Vagina (tissue), 2 donors: ENCODE measurements at regions not wholly inside any gene's neighbourhood (a gene's known extent, or its start where the extent isn't known, plus 50 kb on each side); places are given as distances from the start of the nearest gene placed in this dataset.

ENCODE experiments used
- DNase-seq, 2 donors: peaks; one replicate each; pipeline ENCODE4 v3.0.0-alpha.2; 2017; ENCODE audit errors: extremely low spot score in 2 of 2
- H3K27ac ChIP-seq: fragments of 200-600 bp; sonication (generic); one replicate; pipeline ENCODE4 v1.5.1; 2019
- H3K27me3 ChIP-seq: fragments of 200-600 bp; sonication (generic); one replicate; pipeline ENCODE4 v1.5.1; 2019
- H3K36me3 ChIP-seq, 2 donors: fragments of 200-600 bp; sonication (generic); one replicate each; pipeline ENCODE4 v1.5.1; 2017 to 2019
- H3K4me1 ChIP-seq: fragments of 200-600 bp; sonication (generic); one replicate; pipeline ENCODE4 v1.5.1; 2019
- H3K4me3 ChIP-seq, 2 donors: fragments of 200-600 bp; sonication (generic); 1 replicate in 1 of 2; 2 replicates in 1 of 2; pipeline ENCODE4 v1.5.1; 2016 to 2019
- H3K9me3 ChIP-seq: fragments of 200-600 bp; sonication (generic); one replicate; pipeline ENCODE4 v1.5.1; 2019
- POLR2A ChIP-seq, 2 donors: fragments of 450-650 bp; IDR thresholded peaks; one replicate each; pipeline ENCODE4 v1.6.1; 2017; ENCODE audit warnings: antibody characterized with exemption in 2 of 2, mild to moderate bottlenecking in 2 of 2, moderate library complexity in 2 of 2
- POLR2AphosphoS5 ChIP-seq, 2 donors: sonication (generic); formaldehyde crosslinking; IDR thresholded peaks; one replicate each; pipeline ENCODE4 v1.9.0; 2017; ENCODE audit warnings: antibody characterized with exemption in 2 of 2, mild to moderate bottlenecking in 2 of 2, low read depth in 1 of 2; ENCODE audit not compliant: insufficient read depth in 1 of 2
- intact Hi-C: fragments of 100-400 bp; cut with DNase I; formaldehyde crosslinking; loops from one replicate; pipeline ENCODE4 v1.15.1; 2023
- TF ChIP-seq, protein P1 (sequence below), 3 experiments: fragments of 450-650 bp in 2 of 3; fragments of 200-600 bp in 1 of 3; sonication (generic) in 1 of 3; IDR thresholded peaks; one replicate each; pipeline ENCODE4 v1.5.1; 2017 to 2019; ENCODE audit warnings: antibody characterized with exemption in 3 of 3, mild to moderate bottlenecking in 2 of 3, moderate library complexity in 2 of 3

DNA sequence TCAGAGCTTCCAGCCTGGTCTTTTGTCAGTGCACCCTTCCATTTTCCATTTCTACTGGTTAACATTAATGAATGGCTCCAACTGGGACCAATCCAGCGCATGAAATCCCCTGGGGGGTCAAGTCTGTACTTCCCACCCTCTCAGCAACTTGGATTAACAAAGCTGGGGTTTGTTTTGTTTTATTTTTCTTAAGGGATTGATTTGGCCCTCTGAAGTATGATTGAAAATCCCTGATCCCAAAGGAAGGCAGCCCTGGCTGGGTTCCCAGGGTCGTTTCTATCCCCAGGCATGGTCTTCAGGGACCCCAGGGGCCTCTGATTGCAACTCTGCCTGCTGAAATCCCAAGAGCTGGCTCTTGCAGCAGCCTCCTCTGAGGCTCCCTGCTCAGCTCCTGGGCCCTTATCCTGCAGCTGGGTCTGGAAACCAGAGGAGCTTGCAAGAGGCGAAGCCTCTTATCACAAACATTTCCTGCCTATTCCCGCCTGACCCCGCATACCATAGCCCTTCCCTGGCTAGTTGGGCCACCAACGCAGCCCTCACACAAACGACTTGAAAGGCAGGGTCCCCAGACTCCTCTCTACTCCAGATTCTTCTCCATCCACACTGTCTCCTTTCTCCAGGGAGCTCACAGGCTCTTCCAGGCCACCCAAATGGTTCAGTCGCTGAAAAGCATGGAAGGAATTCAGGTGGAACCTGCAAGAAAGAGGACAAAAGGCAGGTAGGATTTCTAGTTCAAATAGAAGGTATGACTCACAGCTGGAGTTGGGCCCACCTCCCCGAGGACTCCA lies 109.7 kb upstream of the PKDCC start:
- H3K4me1 ChIP-seq = peaks cover 23% of the 10 kb centered on the region
- intact Hi-C loops = no loop called here

DNA sequence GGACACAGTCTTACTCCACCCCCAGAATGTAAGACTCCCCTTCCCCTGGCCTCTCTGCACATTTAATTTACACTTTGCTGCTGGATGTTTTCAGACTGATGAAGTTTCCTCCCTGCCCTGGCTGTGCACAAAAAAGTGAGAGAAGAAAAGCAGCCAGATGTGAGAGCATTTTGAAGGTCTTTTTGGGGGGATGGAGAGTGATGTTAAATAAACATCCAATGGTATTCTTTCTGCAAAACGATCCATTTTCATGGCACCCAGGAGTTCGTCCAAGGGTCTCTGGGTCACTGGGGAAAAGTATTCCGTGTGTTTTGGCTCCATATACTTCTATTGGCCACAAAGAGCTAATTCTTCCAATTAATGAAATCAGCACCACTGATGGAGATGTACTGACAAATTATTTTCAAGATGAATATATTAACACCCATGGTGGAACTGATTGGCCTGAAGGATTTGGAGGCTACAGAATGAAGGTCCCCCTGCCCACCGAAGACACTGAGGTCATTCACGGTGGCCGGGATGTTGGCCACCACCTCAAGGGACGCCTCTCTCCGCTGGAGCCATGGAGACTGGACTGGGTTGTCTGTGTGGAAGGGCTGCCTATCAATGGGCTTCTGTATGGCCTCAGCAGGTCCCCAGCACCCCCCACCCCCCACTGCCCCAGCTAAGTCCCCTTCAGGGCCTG lies 107.6 kb upstream of the PKDCC start:
- H3K27ac ChIP-seq = peak overlapping the region; percentile 45

More for the DNA sequence above, 109.7 kb upstream of the PKDCC start:
- no peak for DNase-seq
- H3K36me3 ChIP-seq = no peaks in the 10 kb centered on the region
- no peaks in the 10 kb centered on the region for H3K9me3 ChIP-seq
- H3K27me3 ChIP-seq = no peaks in the 10 kb centered on the region
- H3K27ac ChIP-seq = peak overlapping the region; percentile 54
- no peak overlapping the region for H3K4me3 ChIP-seq
- TF ChIP-seq, protein P1, sequence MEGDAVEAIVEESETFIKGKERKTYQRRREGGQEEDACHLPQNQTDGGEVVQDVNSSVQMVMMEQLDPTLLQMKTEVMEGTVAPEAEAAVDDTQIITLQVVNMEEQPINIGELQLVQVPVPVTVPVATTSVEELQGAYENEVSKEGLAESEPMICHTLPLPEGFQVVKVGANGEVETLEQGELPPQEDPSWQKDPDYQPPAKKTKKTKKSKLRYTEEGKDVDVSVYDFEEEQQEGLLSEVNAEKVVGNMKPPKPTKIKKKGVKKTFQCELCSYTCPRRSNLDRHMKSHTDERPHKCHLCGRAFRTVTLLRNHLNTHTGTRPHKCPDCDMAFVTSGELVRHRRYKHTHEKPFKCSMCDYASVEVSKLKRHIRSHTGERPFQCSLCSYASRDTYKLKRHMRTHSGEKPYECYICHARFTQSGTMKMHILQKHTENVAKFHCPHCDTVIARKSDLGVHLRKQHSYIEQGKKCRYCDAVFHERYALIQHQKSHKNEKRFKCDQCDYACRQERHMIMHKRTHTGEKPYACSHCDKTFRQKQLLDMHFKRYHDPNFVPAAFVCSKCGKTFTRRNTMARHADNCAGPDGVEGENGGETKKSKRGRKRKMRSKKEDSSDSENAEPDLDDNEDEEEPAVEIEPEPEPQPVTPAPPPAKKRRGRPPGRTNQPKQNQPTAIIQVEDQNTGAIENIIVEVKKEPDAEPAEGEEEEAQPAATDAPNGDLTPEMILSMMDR (IDR thresholded peaks at IDR 0.05) = no peak
- no peak for TF ChIP-seq POLR2A (IDR thresholded peaks at IDR 0.05)
- TF ChIP-seq POLR2AphosphoS5 (IDR thresholded peaks at IDR 0.05; ENCODE audit: insufficient read depth in 1 of 2, low read depth in 1 of 2) = no peak

DNA sequence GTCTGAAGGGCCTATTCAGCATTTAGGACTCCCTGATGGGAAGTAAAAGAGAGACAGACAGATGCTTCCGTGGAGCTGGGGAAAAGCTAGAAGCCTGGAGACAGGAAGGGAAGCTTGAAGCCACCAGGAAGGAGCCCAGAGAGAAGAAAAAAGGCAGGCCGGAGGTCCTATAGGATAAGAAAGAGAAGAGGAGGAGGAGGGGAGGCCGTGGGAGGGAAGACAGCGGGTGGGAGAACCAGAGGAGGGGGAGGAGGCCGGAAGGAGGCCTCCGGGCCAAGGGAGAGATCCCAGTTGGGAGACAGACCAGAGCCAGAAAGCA lies 107.1 kb upstream of the PKDCC start:
- Histone ChIP-seq H3K9me3 (no peaks in the 10 kb centered on the region), H3K4me3 (no peak overlapping the region), H3K36me3 (no peaks in the 10 kb centered on the region), H3K27me3 (no peaks in the 10 kb centered on the region), H3K27ac (peak overlapping the region; percentile 45), H3K4me1 (peaks cover 16% of the 10 kb centered on the region)
- TF ChIP-seq POLR2AphosphoS5 (IDR thresholded peaks at IDR 0.05; ENCODE audit: insufficient read depth in 1 of 2, low read depth in 1 of 2) = no peak
- TF ChIP-seq, protein P1 (IDR thresholded peaks at IDR 0.05) = no peak
- no peak for TF ChIP-seq POLR2A (IDR thresholded peaks at IDR 0.05)
- intact Hi-C loops = no loop called here
- DNase-seq = no peak

More for the DNA sequence above, 107.6 kb upstream of the PKDCC start:
- no peaks in the 10 kb centered on the region for H3K9me3 ChIP-seq
- H3K27me3 ChIP-seq = no peaks in the 10 kb centered on the region
- no peak for DNase-seq
- peaks cover 16% of the 10 kb centered on the region for H3K4me1 ChIP-seq
- TF ChIP-seq, protein P1 (IDR thresholded peaks at IDR 0.05) = no peak
- no peak for TF ChIP-seq POLR2AphosphoS5 (IDR thresholded peaks at IDR 0.05; ENCODE audit: insufficient read depth in 1 of 2, low read depth in 1 of 2)
- TF ChIP-seq POLR2A (IDR thresholded peaks at IDR 0.05) = no peak
- intact Hi-C loops = no loop called here
- H3K4me3 ChIP-seq = no peak overlapping the region
- no peaks in the 10 kb centered on the region for H3K36me3 ChIP-seq

DNA sequence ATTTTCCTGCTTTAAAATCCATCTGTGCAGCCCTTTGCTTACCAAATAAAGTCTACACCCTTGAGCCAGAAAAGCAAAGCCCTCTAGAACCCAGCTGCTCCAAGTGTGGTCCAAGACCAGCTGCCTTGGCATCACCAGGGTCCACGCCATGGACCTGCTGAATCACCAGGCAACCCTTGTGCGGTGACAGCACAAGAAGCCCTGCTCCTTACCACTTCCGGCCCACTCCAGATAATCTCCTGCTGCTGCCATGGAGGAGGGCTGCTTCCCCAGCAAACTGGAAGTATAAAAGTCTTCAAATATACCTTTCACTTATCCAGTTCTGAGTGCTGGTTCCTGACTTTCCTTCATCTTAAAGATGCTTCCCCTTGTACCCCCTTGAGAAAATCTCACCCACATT lies 106.0 kb upstream of the PKDCC start:
- Histone ChIP-seq H3K4me3 (no peak overlapping the region), H3K9me3 (no peaks in the 10 kb centered on the region), H3K4me1 (peaks cover 16% of the 10 kb centered on the region), H3K36me3 (no peaks in the 10 kb centered on the region), H3K27me3 (no peaks in the 10 kb centered on the region), H3K27ac (no peak overlapping the region)
- TF ChIP-seq POLR2AphosphoS5 (IDR thresholded peaks at IDR 0.05; ENCODE audit: insufficient read depth in 1 of 2, low read depth in 1 of 2) (no peak), POLR2A (IDR thresholded peaks at IDR 0.05) (no peak)
- TF ChIP-seq, protein P1 (IDR thresholded peaks at IDR 0.05) = no peak
- intact Hi-C loops = no loop called here
- DNase-seq = no peak

DNA sequence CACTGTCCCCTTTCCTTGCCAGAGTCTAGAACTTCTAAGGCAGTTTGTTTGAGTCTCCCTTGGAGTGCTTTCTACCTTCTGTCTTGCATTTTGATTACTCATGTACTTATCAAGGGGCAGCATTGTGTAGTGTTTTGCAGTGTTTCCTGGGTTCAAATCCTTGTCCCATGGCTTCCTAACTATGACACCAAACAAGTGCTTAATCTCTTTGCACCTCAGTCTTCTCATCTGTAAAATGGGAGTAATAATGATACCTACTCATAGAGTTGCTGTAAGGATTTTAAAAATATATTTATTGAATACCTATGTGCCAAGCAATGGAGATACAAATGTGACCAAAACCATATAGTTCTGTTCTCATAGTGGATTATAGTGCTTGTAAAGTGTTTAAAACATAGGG lies 105.5 kb upstream of the PKDCC start:
- TF ChIP-seq, protein P1 (IDR thresholded peaks at IDR 0.05) = no peak
- TF ChIP-seq POLR2AphosphoS5 (IDR thresholded peaks at IDR 0.05; ENCODE audit: insufficient read depth in 1 of 2, low read depth in 1 of 2) = no peak
- no peak for TF ChIP-seq POLR2A (IDR thresholded peaks at IDR 0.05)
- no peak overlapping the region for H3K27ac ChIP-seq

More for the DNA sequence above, 105.5 kb upstream of the PKDCC start:
- intact Hi-C loops = no loop called here
- DNase-seq = no peak
- H3K4me1 ChIP-seq = peaks cover 16% of the 10 kb centered on the region
- no peaks in the 10 kb centered on the region for H3K36me3 ChIP-seq
- no peaks in the 10 kb centered on the region for H3K27me3 ChIP-seq
- H3K4me3 ChIP-seq = no peak overlapping the region
- no peaks in the 10 kb centered on the region for H3K9me3 ChIP-seq
